ENCODE measurements at regions not wholly inside any gene's neighbourhood (a gene's known extent, or its start where the extent isn't known, plus 50 kb on each side); places are given as distances from the start of the nearest gene placed in this dataset.

DNA sequence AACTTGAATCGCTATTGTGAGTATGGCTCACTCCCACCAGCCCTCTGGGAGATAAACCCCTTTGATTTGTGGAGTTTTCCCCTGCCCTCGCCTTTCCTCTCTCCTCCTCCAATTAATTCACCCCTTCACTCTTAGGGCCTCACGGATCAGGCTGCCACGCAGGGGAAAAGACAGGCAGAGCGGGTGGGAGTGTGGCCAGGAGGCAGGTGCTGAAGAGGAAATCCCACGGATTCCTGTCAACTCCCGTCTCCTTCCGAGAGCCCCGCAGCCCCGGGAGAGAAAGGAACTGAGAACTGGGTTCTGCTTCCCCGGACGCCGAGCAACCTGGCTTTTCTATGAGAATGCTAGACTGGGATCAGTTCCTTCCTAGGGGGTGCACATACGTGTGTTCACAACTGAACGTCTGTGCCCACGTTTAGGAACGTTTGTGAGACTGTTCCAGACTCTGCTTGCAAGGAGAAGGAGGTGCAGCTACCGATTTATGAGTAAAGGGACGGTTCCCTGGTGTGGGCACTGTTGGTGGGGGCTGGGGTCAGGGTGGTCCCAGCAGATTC is 314.5 kb upstream of the TLE4 start:
- no peak for DNase-seq (ENCODE audit: low read depth in 2 of 2)

DNA sequence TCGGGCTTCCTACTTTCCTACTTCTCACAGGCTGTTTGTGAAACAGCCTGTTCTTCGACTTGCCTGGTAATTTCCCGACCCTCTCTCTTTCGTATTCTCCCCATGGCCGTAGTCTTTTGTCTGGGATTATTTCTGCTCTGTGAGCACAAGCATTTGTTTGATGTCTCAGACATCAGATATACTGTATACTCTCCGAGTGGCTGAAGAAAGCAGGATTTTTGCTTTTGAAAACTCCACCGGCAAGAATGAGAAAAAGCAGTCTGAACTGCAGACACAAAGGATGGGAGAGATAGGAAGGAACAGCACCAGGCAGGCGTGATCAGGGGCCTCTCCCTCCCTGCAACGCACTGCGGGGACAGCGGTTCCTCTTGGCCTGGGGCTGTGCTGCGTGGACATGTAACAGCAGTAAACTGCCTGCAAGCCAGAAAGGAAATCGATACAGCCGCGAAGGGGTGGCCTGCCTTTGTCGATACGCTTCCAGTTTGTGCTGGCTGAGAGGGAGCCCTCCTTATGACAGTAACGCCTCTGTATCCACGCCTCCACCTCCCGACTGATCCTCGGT is 313.9 kb upstream of the TLE4 start:
- DNase-seq (ENCODE audit: low read depth in 2 of 2) = no peak

DNA sequence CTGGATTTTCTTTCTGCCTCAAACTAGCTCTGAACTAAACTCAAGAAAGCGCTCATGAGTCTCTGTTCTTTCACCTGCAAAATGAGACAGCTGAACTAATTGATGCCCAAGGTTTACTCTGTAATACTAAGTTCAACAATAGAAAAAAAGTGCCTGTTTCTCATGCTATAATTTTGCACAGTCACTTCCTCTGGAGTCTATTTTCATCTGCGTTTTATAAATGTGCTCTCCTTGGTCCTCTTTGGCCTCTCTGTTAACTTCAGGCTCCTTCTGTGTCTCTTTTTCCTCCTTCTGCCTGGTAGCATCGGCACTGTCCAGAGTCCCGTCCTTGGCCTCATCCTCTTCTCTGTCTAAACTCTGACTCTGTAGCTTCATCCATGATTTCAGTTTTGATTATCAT is 311.9 kb upstream of the TLE4 start:
- no peak for DNase-seq (ENCODE audit: low read depth in 2 of 2)

DNA sequence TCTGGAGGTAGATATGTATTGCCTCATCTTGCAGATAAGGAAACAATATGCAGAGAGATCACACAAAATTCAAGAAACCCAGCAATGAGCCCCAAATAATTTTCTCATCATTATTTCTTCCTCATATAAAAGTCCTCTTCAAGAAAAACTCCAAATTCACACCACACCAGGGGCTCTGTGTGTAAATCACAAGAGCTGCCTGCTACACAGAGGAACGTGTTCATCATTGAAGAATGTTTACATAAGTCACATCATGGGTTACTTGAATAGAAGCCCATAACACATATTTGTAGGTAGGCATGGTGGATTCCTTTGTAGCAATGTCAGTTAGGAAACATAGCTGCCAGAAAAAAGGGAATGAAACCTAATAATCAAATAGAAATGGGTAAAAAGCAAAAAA is 308.1 kb upstream of the TLE4 start:
- no peak for DNase-seq (ENCODE audit: low read depth in 2 of 2)

DNA sequence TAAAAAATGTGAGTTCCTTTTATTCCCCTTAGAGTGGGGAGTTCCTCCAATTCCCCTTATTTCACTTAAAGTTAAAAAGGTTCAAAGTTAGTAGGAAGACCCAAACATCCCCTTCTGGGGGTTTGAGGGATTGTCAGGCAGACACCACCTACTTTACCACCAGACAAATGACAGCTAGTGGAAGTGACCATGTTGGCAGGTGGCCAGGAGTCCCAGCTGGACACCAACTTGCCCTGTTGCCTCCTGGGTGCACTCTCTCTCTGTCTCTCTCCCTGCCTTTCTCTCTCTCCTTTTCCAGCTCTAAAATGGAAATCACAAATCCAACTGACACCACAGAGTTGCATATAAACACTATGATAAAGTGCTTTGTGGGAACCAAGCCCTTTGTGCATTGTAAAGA is 307.7 kb upstream of the TLE4 start:
- no peak for DNase-seq (ENCODE audit: low read depth in 2 of 2)

DNA sequence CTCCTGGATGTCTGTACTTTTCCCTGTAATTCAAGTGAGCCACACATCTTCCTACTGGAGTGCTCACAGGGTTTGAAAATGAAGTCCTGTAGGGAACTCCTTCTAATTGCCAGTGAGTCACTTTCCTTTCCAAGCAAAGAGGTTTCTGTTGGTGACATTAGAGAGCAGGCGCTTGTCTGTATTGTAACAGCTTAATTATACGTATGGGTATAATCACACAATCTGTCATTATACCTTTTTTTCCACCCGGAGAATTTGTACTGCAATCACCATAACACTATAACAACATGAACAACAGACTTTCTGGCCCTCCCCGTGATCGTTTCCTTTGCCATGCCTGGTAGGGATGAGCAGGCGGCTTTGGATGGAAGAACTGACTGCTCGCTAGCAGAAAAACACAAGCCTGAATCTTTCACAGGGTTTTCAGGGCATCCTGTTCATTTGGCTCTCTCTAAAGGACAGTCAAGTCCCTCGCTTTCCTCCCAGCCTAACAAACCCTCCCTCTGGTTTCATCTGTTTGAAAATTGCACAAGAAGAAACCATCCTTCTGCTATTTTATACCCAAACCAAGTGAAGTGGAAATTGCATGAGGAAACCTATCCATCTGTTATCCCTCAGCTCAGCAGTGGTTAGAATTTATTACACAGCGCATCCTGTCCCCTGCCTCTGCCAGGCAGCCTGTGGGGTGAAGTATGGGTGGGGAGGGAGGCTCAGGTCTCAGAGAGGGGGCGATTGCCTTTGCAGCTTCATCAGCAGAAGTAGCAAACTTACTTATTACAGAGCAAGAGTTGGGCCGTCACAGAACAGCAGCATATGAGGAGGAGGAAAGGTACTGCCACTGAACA is 307.0 kb upstream of the TLE4 start:
- no peak for DNase-seq (ENCODE audit: low read depth in 2 of 2)

DNA sequence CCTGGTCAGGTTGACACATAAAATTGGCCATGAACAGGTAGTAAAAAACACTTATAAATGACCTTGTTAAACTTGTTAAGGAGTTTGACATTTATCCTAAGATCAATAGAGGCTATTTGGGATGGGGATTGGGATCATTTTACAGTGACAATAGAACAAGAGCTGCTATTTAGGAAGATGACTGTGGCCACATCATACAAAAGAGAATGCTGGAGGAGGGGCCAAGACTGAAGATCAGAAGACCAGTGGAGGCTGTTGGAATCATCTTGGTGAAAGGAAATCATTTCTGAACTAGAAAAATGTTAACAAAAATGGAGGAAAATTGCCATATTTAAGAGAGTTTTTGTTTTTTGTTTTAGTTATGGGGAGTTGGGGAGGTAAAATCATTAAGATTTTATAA is 304.8 kb upstream of the TLE4 start:
- no peak for DNase-seq (ENCODE audit: low read depth in 2 of 2)

DNA sequence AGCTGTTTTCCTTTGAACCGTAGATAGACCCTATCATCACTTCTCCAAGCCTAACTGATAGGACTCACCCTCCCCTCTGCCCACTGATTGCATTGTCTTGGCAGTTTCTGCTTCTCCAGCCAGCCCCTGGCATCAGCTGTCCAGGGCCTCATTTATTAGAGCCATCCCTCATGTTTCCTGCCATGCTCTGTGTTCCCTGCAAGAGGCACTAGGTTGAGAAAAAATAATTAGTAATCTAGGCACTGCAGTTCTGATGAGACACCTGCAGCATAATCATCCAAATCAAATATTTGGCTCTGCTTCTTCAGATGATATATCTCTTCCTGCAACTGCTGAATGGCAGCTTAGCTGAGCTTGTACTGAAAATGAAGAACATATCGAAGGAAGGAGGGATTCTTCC is 303.0 kb upstream of the TLE4 start:
- no peak for DNase-seq (ENCODE audit: low read depth in 2 of 2)

DNA sequence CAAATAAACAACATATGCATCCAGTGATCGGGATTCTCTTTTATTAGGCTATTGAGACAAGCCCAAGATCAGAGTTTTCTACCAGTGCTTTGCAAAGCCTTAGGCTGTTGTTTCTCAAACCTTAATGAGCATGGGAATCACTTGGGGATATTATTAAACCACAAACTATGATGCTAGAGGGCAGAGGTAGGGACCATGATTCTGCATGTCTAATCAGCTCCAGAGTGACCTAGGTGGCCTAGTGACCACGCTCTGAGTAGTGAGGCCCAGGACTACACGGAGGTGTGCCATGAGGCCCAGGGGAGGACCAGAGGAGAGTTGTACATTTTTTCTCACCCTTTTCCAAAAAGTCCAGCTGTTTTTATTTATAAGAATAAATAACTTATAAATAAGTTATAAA is 298.5 kb upstream of the TLE4 start:
- DNase-seq (ENCODE audit: low read depth in 2 of 2) = no peak

DNA sequence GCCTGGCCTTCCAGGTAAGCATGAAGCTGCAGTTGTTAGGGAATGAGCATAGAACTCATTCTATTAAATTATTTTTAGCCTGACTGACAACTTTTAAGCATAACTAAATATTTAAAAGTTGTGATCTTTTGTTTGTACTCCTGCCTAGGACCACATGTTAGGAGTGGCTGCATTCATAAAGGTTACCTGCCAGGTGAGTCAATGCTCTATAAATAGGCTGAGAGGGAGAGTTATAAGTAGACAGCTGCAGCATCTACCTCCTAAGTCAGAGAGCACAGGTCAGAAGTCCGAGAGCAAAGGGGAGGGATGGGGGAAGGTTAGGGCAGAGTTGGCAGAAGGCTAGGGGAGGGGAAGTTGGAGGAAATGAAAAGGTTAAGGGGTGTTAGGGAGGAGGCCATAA is 292.4 kb upstream of the TLE4 start:
- no peak for DNase-seq (ENCODE audit: low read depth in 2 of 2)

DNA sequence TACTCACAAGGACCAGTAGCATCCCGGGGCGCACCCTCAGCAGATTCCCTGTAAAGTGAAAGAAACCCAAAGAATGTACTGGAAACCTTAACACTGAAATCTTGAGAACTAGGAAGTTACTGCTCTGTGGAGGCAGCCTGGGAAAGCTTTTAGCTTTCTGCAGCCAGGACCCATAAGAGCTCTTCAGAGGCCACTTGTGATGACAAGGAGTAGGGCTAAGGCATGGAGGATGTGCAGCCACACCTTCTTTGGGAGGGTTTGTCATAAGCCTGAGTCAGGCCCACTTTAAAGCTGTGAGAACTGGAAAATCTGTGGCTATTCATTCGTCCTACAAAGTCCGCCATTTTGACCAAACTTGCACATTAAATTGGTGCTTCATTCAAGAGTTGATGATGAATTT is 291.1 kb upstream of the TLE4 start:
- DNase-seq (ENCODE audit: low read depth in 2 of 2) = no peak

DNA sequence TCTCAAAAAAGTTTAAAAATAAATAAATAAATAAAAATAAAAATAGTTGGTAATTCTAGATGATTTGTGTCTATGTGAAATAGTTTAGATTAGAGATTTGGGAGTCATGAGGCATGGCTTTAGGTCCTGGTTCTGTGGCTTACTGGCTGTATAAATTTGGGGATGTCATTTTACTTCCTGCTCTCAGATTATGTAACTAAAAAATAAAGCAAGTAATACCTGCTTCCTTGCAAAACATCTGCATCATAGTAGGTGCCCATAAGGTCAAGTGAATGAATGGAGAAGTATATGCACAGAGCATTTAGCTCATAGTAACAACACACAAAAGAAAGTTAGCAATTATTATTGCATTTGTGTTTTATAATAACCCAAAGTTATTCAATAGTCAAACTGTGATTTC is 287.7 kb upstream of the TLE4 start:
- no peak for DNase-seq (ENCODE audit: low read depth in 2 of 2)

DNA sequence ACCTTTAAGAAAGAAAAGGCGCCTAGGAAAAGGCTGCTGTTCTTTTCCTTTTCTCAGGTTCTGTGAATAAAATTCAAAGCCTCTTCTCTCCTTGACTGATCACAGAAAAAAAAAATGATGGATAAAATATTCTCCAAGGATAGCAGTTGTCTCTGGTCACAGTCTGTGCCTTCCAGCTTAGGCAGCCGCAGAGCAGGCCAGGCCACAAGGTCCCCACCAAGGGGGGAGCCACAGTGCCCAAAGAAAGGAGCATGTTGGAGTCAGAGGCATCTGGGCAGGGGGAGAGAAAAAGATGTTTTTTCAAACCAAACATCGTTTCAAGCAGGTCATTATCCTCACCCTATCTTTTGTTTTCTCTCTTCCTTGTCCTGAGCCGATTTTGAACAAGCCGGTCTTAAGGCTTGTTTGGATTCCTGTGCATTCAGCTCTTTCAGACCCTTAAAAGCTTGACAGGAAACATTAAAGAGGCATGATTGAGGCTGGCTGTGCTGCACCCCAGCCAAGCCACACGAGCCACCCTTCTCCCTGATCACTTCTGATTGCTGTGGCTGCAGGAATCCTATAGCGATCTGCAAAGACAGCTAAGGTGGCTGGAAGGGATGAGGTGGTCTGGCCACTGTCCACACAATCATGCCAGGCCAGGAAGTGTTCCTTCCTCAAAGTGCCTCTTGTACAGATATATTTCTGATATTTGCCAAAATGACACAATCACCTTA is 284.6 kb upstream of the TLE4 start:
- no peak for DNase-seq (ENCODE audit: low read depth in 2 of 2)

DNA sequence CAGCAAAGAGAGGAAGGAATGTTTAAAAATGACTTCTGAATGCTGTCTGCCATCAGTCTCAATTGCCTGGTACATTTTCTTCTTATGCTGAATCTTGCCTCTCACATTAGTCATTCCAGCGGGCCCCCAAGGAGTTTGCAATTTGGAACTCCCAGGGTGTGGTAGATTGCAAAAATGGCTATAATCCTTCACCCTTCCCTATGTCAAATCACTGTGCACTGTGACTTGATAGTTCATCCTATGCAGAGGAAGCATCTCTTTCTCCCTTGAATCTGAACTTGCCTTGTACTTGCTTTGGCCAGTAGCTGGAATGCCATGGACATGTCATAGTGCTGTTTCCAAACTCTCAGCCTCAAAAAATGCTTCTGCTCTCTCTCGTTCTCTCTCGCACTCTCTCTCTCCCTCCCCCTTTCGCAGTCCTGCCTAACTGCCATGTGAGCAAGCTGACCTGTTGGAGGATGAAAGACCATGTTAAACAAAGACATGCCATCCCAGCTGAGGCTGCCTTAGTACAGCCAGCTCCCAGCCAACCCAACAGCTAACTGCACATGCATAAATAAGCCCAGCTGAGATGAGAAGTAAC is 284.0 kb upstream of the TLE4 start:
- no peak for DNase-seq (ENCODE audit: low read depth in 2 of 2)

DNA sequence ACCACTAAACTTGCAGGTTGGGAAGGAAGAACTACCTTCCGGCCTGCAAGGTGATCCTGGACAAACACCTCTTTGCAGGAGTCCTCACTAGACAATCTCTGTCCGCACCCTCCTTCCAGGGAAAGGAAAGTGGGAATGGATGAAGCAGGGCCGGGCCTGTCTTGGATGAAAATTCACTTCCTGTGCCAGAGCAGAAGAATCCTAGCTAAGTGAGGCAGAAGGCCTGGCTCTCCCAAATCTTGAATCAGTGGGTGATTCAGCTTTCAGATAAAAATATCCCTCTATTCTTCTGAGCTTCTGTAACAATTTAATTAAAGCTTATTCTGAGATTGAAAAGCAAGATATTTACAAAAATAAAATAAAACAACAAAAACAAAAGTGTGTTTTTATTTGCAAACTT is 281.9 kb upstream of the TLE4 start:
- DNase-seq (ENCODE audit: low read depth in 2 of 2) = no peak

DNA sequence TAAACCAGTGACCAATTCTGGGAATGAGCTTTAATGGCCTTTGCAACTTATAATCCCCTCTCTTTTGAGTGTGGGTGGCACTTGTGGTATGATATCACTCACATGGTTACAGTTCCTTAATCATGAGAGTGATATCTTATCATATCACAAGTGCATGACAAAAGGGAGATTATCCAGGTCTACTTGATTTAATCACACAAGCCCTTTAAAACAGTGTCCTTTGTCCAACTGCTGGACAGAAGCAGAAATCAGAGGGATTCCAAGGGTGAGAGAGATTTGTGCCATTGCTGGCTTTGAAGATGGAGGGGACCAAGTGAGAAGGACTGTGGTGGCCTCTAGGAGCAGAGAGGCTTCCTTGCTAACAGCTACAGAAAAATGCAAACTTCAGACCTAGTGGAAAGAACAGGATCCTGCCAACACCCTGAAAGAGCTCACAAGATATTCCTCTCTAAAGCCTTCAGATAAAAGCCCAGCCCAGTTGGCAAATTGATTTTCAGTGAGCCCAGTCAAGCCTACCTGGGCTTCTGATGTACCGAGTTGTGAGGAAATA is 279.0 kb upstream of the TLE4 start:
- no peak for DNase-seq (ENCODE audit: low read depth in 2 of 2)

DNA sequence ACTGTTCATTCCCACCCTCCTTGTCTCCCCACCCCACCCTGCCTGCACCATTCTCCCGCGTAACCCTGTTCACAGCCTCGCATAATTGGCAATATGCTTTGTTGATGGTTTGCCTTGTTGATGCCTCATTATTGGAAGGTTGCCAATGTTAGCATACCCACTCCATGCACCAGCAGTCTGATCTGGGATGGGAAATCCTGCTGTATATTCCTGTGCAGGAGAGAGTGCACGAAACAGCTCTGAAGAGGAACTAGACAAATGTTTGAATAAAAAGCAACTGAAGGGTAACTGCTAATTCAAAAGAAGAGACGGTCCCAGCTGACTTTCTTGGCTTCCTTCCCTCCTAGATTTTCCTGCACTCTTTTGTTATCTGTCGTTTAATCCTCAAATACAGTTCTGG is 271.7 kb upstream of the TLE4 start:
- DNase-seq (ENCODE audit: low read depth in 2 of 2) = no peak

DNA sequence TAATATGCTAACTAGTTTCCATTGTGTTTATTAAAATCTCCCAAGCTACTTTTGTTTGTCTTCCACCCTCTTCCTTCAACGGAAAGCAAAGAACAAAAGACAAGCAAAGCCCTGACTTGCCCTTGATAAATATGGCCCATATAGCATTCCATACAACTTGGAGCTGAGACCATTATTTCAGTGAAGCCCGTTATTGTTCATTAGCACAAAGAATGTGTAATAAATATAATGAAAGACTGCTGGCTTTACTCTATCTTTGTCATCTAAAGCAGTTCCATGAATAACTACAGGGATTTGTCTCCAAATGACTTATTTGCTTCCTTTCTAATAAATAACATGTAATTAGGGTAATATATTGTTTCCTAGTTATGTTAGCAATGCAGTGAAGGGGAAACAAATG is 270.7 kb upstream of the TLE4 start:
- no peak for DNase-seq (ENCODE audit: low read depth in 2 of 2)

DNA sequence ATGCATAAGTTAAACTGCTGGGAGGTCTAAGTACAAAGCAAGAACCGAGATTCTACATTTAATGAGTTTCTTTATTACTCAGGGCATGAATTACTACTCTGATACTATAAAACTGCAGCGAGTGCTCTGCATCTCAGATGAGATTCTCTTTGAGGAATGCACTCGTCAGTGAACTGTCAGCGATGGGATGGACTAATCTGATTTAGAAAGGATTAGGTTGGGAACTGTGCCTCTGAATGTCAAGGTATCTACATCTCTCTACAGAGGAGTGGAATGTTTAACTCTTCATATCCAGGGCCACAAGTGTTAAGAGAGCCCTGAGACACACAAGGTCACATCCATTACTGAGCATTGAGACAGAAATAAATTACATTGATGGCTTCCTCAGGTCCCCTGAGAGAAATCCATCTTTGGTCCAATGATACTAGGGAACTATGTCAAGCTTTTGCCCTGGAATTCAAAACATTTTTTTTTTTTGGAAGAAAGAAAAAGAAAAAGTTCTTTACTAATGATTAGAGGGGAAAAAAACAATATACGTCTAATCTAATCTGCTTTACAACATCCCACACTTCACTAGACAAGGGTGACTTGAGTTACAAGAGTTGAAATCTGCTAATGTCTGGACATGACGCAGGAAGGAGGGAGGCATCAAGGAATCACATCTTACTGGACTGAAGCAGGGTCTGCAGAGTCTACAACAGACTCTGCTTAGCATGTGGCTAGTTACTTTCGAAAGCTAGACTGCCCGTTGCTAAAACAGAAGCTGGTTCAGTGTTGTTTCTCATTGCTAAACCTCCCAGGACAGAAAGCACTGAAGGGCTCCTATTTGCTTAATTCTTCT is 270.0 kb upstream of the TLE4 start:
- no peak for DNase-seq (ENCODE audit: low read depth in 2 of 2)

DNA sequence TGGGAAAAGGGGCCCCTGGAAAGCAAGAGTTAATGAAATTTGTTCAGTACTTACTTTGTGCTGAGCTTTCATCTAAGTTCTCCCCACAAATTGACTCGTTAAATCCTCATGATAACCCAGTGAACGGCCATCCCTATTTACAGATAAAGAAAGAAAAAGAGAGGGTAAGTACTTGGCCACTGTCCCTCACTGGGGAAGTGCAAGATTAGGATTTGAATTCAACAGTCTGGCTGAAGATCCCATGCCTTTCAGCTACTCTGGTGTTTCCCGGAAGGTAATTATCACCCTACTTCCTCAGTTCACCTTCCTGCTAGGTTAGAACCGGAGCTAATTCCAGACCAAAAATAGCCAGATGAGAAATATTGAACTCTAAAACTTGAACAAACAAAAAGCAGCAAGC is 269.2 kb upstream of the TLE4 start:
- DNase-seq (ENCODE audit: low read depth in 2 of 2) = no peak

DNA sequence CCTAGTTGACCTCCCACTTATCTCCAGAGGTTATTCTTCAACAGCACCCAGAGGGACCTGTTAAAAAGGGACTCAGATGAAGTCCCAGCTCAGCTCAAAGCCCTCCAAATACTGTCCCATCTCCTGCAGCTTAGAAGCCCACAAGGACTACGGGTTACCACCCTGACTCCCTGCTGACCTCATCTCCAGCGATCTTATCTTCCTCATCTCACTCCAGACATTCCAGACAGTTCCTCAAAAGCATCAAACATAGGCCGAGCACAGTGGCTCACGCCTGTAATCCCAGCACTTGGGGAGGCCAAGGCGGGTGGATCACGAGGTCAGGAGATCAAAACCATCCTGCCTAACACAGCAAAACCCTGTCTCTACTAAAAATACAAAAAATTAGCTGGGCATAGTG is 263.8 kb upstream of the TLE4 start:
- DNase-seq (ENCODE audit: low read depth in 2 of 2) = no peak

Data from stimulated activated CD8-positive, alpha-beta memory T cell treated with anti-CD3 and anti-CD28 coated beads, Interleukin-15, amount 100 ng/mL, for 48 hours (primary cell).